H9 (cell line): ENCODE measurements at regions not wholly inside any gene's neighbourhood (a gene's known extent, or its start where the extent isn't known, plus 50 kb on each side); places are given as distances from the start of the nearest gene placed in this dataset.

Experiments used
- DNase-seq: peaks from one replicate; pipeline ENCODE4 v3.0.0-alpha.2; 2017
- H2AFZ ChIP-seq: one replicate; pipeline ENCODE4 v1.6.1; 2013; ENCODE audit warnings: mild to moderate bottlenecking, low read length, control low read depth, moderate library complexity
- H2AK5ac ChIP-seq: 2 replicates; pipeline ENCODE4 v1.6.1; 2013; ENCODE audit warnings: low read length, control low read depth, mixed read lengths; ENCODE audit not compliant: insufficient read length
- H2BK120ac ChIP-seq: one replicate; pipeline ENCODE4 v1.6.1; 2013; ENCODE audit warnings: low read depth, mild to moderate bottlenecking, low read length, control low read depth, inconsistent platforms; ENCODE audit not compliant: poor library complexity, severe bottlenecking
- H2BK12ac ChIP-seq: 2 replicates; pipeline ENCODE4 v1.6.1; 2013; ENCODE audit warnings: low read length, control low read depth, mixed read lengths, low read depth; ENCODE audit not compliant: insufficient read length
- H2BK15ac ChIP-seq: 2 replicates; pipeline ENCODE4 v1.6.1; 2013; ENCODE audit warnings: low read depth, low read length, control low read depth
- H2BK20ac ChIP-seq: one replicate; pipeline ENCODE4 v1.6.1; 2013; ENCODE audit warnings: low read depth, mild to moderate bottlenecking, low read length, control low read depth, inconsistent platforms; ENCODE audit not compliant: poor library complexity, severe bottlenecking
- H2BK5ac ChIP-seq: 2 replicates; pipeline ENCODE4 v1.6.1; 2013; ENCODE audit warnings: low read length, control low read depth, mixed read lengths; ENCODE audit not compliant: insufficient read length
- H3K14ac ChIP-seq: 2 replicates; pipeline ENCODE4 v1.6.1; 2013; ENCODE audit warnings: low read length, control low read depth; ENCODE audit not compliant: insufficient read depth
- H3K18ac ChIP-seq: 2 replicates; pipeline ENCODE4 v1.6.1; 2013; ENCODE audit warnings: low read depth, mild to moderate bottlenecking, mixed read lengths, low read length, control low read depth; ENCODE audit not compliant: insufficient read length
- H3K23ac ChIP-seq: 2 replicates; pipeline ENCODE4 v1.6.1; 2013; ENCODE audit warnings: low read length, control low read depth, mixed read lengths, low read depth; ENCODE audit not compliant: insufficient read length
- H3K23me2 ChIP-seq: 2 replicates; pipeline ENCODE4 v1.6.1; 2013; ENCODE audit warnings: low read depth, mild to moderate bottlenecking, mixed read lengths, low read length, control low read depth; ENCODE audit not compliant: insufficient read length, poor library complexity, severe bottlenecking
- H3K27ac ChIP-seq: 2 replicates; pipeline ENCODE4 v1.5.1; 2013; ENCODE audit warnings: low read length, control low read depth, mixed read lengths, low read depth; ENCODE audit not compliant: insufficient read length
- H3K27me3 ChIP-seq: 2 replicates; pipeline ENCODE4 v1.6.1; 2013; ENCODE audit warnings: low read length, control low read depth, inconsistent platforms; ENCODE audit not compliant: insufficient read depth
- H3K4ac ChIP-seq: 2 replicates; pipeline ENCODE4 v1.6.1; 2013; ENCODE audit warnings: low read depth, mild to moderate bottlenecking, control low read depth, inconsistent platforms, low read length, moderate library complexity
- H3K4me1 ChIP-seq: 2 replicates; pipeline ENCODE4 v1.6.1; 2013; ENCODE audit warnings: low read length, control low read depth, inconsistent platforms; ENCODE audit not compliant: insufficient read depth
- H3K4me2 ChIP-seq: 2 replicates; pipeline ENCODE4 v1.6.1; 2013; ENCODE audit warnings: low read length, control low read depth, mixed read lengths; ENCODE audit not compliant: insufficient read length, insufficient read depth
- H3K56ac ChIP-seq: 2 replicates; pipeline ENCODE4 v1.6.1; 2013; ENCODE audit warnings: low read depth, mild to moderate bottlenecking, mixed read lengths, low read length, control low read depth; ENCODE audit not compliant: insufficient read length
- H3K79me1 ChIP-seq: 2 replicates; pipeline ENCODE4 v1.6.1; 2013; ENCODE audit warnings: low read depth, mild to moderate bottlenecking, moderate library complexity, low read length, control low read depth, inconsistent platforms; ENCODE audit not compliant: insufficient read depth, poor library complexity, severe bottlenecking
- H3K79me2 ChIP-seq: 2 replicates; pipeline ENCODE4 v1.6.1; 2013; ENCODE audit warnings: low read length, control low read depth, inconsistent platforms; ENCODE audit not compliant: insufficient read depth
- H3K9ac ChIP-seq: 2 replicates; pipeline ENCODE4 v1.6.1; 2013; ENCODE audit warnings: low read length, control low read depth, mixed read lengths; ENCODE audit not compliant: insufficient read length; ENCODE audit errors: extremely low read depth
- H3K9me3 ChIP-seq: one replicate; pipeline ENCODE4 v1.6.1; 2013; ENCODE audit warnings: low read depth, low read length, inconsistent platforms; ENCODE audit not compliant: control insufficient read depth
- H3T11ph ChIP-seq: one replicate; pipeline ENCODE4 v1.6.1; 2013; ENCODE audit warnings: mild to moderate bottlenecking, low read length, control low read depth, inconsistent platforms
- H4K20me1 ChIP-seq: one replicate; pipeline ENCODE4 v1.6.1; 2013; ENCODE audit not compliant: control insufficient read depth, insufficient read length, insufficient read depth
- H4K5ac ChIP-seq: 2 replicates; pipeline ENCODE4 v1.6.1; 2013; ENCODE audit warnings: low read depth, mild to moderate bottlenecking, mixed read lengths, low read length, control low read depth; ENCODE audit not compliant: insufficient read length
- H4K8ac ChIP-seq: replicated peaks from 2 replicates; pipeline ENCODE4 v1.6.1; 2013; ENCODE audit warnings: low read length, control low read depth, mixed read lengths, low read depth; ENCODE audit not compliant: insufficient read length
- H4K91ac ChIP-seq: 2 replicates; pipeline ENCODE4 v1.6.1; 2013; ENCODE audit warnings: low read depth, mild to moderate bottlenecking, moderate library complexity, mixed read lengths, low read length, control low read depth; ENCODE audit not compliant: insufficient read length
- H3K27ac Mint-ChIP-seq, 3 experiments: 2 replicates in 2 of 3; 3 replicates in 1 of 3; pipeline ENCODE4 v1.8.0; 2020 to 2021; ENCODE audit warnings: mixed read lengths in 3 of 3, mild to moderate bottlenecking in 1 of 3, moderate library complexity in 1 of 3
- H3K27me3 Mint-ChIP-seq: 2 replicates; pipeline ENCODE4 v1.8.0; 2021; ENCODE audit warnings: low read depth, mild to moderate bottlenecking, moderate library complexity, mixed read lengths
- H3K36me3 Mint-ChIP-seq, 3 experiments: 2 replicates in 2 of 3; 3 replicates in 1 of 3; pipeline ENCODE4 v1.8.0; 2020 to 2021; ENCODE audit warnings: low read depth in 3 of 3, mixed read lengths in 3 of 3; ENCODE audit not compliant: insufficient read depth in 1 of 3
- H3K4me1 Mint-ChIP-seq, 2 experiments: 2 replicates each; pipeline ENCODE4 v1.8.0; 2020; ENCODE audit warnings: mixed read lengths in 2 of 2
- H3K4me3 Mint-ChIP-seq, 2 experiments: 2 replicates in 1 of 2; 3 replicates in 1 of 2; pipeline ENCODE4 v1.8.0; 2020 to 2021; ENCODE audit warnings: mild to moderate bottlenecking in 2 of 2, mixed read lengths in 2 of 2, moderate library complexity in 1 of 2
- H3K9me3 Mint-ChIP-seq, 2 experiments: 2 replicates in 1 of 2; 3 replicates in 1 of 2; pipeline ENCODE4 v1.8.0; 2020; ENCODE audit warnings: mild to moderate bottlenecking in 2 of 2, mixed read lengths in 2 of 2, moderate library complexity in 1 of 2
- CTCF ChIP-seq: fragments of 200-600 bp; sonication (generic); conservative IDR thresholded peaks from 3 replicates; pipeline ENCODE4 v1.8.0; 2021; ENCODE audit warnings: antibody characterized with exemption, mild to moderate bottlenecking
- WGBS: extraction: QIAGEN DNeasy Blood & Tissue Kit; methylation state at CpG from one replicate; pipeline ENCODE4 v1.1.7; 2013; ENCODE audit warnings: missing lambda C conversion rate, low lambda C conversion rate, mixed read lengths; ENCODE audit not compliant: insufficient read length; ENCODE audit errors: extremely low coverage; 5-methylcytosine and 5-hydroxymethylcytosine counted together

GRCh38 chr10:44723082-44723481 lies 188.1 kb upstream of the TMEM72 start:
- H2BK15ac ChIP-seq, result no peak overlapping the region
- DNase-seq, result no peak

More at GRCh38 chr10:44723082-44723481, 188.1 kb upstream of the TMEM72 start:
- Mint-ChIP-seq H3K4me3 (no peak overlapping the region), H3K4me1 (no peaks in the 10 kb centered on the region; a peak in 1 of 4 replicates), H3K27me3 (no peaks in the 10 kb centered on the region), H3K36me3 (no peaks in the 10 kb centered on the region), H3K27ac (no peak overlapping the region), H3K9me3 (no peaks in the 10 kb centered on the region)
- H3K23ac ChIP-seq, result no peak overlapping the region
- H3K27me3 ChIP-seq, result no peaks in the 10 kb centered on the region
- H3K56ac ChIP-seq, result no peak overlapping the region
- H3K23me2 ChIP-seq, result no peaks in the 10 kb centered on the region
- H2AK5ac ChIP-seq, result no peak overlapping the region
- H2AFZ ChIP-seq, result no peak overlapping the region
- H2BK5ac ChIP-seq, result no peak overlapping the region
- no peak overlapping the region for H3K14ac ChIP-seq
- no peak overlapping the region for H2BK120ac ChIP-seq
- H3T11ph ChIP-seq, result no peak overlapping the region
- no peaks in the 10 kb centered on the region for H3K9me3 ChIP-seq
- H3K4me2 ChIP-seq, result no peak overlapping the region
- H2BK12ac ChIP-seq, result no peak overlapping the region
- no peak for TF ChIP-seq CTCF
- H4K5ac ChIP-seq, result no peak overlapping the region
- H3K79me1 ChIP-seq, result no peaks in the 10 kb centered on the region
- H4K8ac ChIP-seq, result no peak overlapping the region
- no CpG with 5 or more reads among the region's 3 CpGs for WGBS
- H4K20me1 ChIP-seq, result no peaks in the 10 kb centered on the region
- no peak overlapping the region for H3K4ac ChIP-seq
- H3K79me2 ChIP-seq, result no peaks in the 10 kb centered on the region
- H4K91ac ChIP-seq, result no peak overlapping the region
- no peak overlapping the region for H2BK20ac ChIP-seq
- no peak overlapping the region for H3K9ac ChIP-seq
- no peaks in the 10 kb centered on the region for H3K4me1 ChIP-seq
- H3K18ac ChIP-seq, result no peak overlapping the region
- no peak overlapping the region for H3K27ac ChIP-seq
